HEK293T (cell line): ENCODE measurements at regions not wholly inside any gene's neighbourhood (a gene's known extent, or its start where the extent isn't known, plus 50 kb on each side); places are given as distances from the start of the nearest gene placed in this dataset.
"Not testable (repeated sequence)": the region's sequence is repeated elsewhere in the genome, so short reads cannot be mapped to it uniquely, and the experiment has no call there.

ENCODE experiments used
- ARNT ChIP-seq: fragments of 450-650 bp; IDR thresholded peaks from 2 replicates; pipeline ENCODE4 v1.6.1; 2017; ENCODE audit warnings: mild to moderate bottlenecking
- BHLHE40 ChIP-seq: fragments of 450-650 bp; IDR thresholded peaks from 2 replicates; pipeline ENCODE4 v1.6.1; 2016; ENCODE audit warnings: mild to moderate bottlenecking, moderate library complexity, borderline replicate concordance
- FOXK2 ChIP-seq: fragments of 450-650 bp; IDR thresholded peaks from 2 replicates; pipeline ENCODE4 v1.6.1; 2016; ENCODE audit warnings: mild to moderate bottlenecking
- FOXM1 ChIP-seq: fragments of 450-650 bp; IDR thresholded peaks from 2 replicates; pipeline ENCODE4 v1.6.1; 2017; ENCODE audit warnings: mild to moderate bottlenecking, borderline replicate concordance
- HDGF ChIP-seq: fragments of 450-650 bp; IDR thresholded peaks from 2 replicates; pipeline ENCODE4 v1.6.1; 2017; ENCODE audit warnings: antibody characterized with exemption, borderline replicate concordance
- L3MBTL2 ChIP-seq: fragments of 450-650 bp; conservative IDR thresholded peaks from 2 replicates; pipeline ENCODE4 v1.6.1; 2016; ENCODE audit warnings: mild to moderate bottlenecking
- NFRKB ChIP-seq: fragments of 450-650 bp; IDR thresholded peaks from 2 replicates; pipeline ENCODE4 v1.6.1; 2016; ENCODE audit warnings: mild to moderate bottlenecking, moderate library complexity
- TF ChIP-seq, protein P1 (sequence below): fragments of 450-650 bp; IDR thresholded peaks from 2 replicates; pipeline ENCODE4 v1.6.1; 2016

DNA sequence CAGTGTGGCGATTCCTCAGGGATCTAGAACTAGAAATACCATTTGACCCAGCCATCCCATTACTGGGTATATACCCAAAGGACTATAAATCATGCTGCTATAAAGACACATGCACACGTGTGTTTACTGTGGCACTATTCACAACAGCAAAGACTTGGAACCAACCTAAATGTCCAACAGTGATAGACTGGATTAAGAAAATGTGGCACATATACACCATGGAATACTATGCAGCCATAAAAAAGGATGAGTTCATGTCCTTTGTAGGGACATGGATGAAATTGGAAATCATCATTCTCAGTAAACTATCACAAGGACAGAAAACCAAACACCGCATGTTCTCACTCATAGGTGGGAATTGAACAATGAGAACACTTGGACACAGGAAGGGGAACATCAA is 107.9 kb upstream of the TSPAN8 start:
- TF ChIP-seq, protein P1, sequence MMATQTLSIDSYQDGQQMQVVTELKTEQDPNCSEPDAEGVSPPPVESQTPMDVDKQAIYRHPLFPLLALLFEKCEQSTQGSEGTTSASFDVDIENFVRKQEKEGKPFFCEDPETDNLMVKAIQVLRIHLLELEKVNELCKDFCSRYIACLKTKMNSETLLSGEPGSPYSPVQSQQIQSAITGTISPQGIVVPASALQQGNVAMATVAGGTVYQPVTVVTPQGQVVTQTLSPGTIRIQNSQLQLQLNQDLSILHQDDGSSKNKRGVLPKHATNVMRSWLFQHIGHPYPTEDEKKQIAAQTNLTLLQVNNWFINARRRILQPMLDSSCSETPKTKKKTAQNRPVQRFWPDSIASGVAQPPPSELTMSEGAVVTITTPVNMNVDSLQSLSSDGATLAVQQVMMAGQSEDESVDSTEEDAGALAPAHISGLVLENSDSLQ = not testable (repeated sequence)
- TF ChIP-seq L3MBTL2, FOXK2, FOXM1, NFRKB, HDGF, BHLHE40, ARNT: not testable (repeated sequence)
